ENCODE measurements at regions not wholly inside any gene's neighbourhood (a gene's known extent, or its start where the extent isn't known, plus 50 kb on each side); places are given as distances from the start of the nearest gene placed in this dataset.

- no peak overlapping the region for H3K4me3 Mint-ChIP-seq
- ATAC-seq (ENCODE audit: low read depth), result no peak
Measured at GRCh38 chr3:127420829-127421228, 133.0 kb upstream of the PRR20G start.

GRCh38 chr3:127419641-127420553 lies 132.1 kb upstream of the PRR20G start:
- ChIA-PET CTCF (no interaction called here), POLR2A (no interaction called here)
- TF ChIP-seq, protein P1, sequence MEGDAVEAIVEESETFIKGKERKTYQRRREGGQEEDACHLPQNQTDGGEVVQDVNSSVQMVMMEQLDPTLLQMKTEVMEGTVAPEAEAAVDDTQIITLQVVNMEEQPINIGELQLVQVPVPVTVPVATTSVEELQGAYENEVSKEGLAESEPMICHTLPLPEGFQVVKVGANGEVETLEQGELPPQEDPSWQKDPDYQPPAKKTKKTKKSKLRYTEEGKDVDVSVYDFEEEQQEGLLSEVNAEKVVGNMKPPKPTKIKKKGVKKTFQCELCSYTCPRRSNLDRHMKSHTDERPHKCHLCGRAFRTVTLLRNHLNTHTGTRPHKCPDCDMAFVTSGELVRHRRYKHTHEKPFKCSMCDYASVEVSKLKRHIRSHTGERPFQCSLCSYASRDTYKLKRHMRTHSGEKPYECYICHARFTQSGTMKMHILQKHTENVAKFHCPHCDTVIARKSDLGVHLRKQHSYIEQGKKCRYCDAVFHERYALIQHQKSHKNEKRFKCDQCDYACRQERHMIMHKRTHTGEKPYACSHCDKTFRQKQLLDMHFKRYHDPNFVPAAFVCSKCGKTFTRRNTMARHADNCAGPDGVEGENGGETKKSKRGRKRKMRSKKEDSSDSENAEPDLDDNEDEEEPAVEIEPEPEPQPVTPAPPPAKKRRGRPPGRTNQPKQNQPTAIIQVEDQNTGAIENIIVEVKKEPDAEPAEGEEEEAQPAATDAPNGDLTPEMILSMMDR (IDR thresholded peaks at IDR 0.05), result no peak
- intact Hi-C loops (cut with micrococcal nuclease), result no loop called here
- no peaks in the 10 kb centered on the region for H3K36me3 Mint-ChIP-seq (ENCODE audit: low read depth)
- no peaks in the 10 kb centered on the region for H3K9me3 Mint-ChIP-seq
- peaks cover 32% of the 10 kb centered on the region for H3K27me3 Mint-ChIP-seq
- no peak overlapping the region for H3K4me3 Mint-ChIP-seq
- no peaks in the 10 kb centered on the region for H3K4me1 Mint-ChIP-seq
- no peak overlapping the region for H3K27ac Mint-ChIP-seq
- ATAC-seq (ENCODE audit: low read depth) (no peak), DNase-seq (no peak)

More at GRCh38 chr3:127420829-127421228, 133.0 kb upstream of the PRR20G start:
- no peak overlapping the region for H3K27ac Mint-ChIP-seq
- no peaks in the 10 kb centered on the region for H3K4me1 Mint-ChIP-seq
- DNase-seq, result no peak
- ChIA-PET CTCF (no interaction called here), POLR2A (no interaction called here)
- peaks cover 27% of the 10 kb centered on the region for H3K27me3 Mint-ChIP-seq
- TF ChIP-seq, protein P1 (IDR thresholded peaks at IDR 0.05), result no peak
- no peaks in the 10 kb centered on the region for H3K9me3 Mint-ChIP-seq
- no peaks in the 10 kb centered on the region for H3K36me3 Mint-ChIP-seq (ENCODE audit: low read depth)
- intact Hi-C loops (cut with micrococcal nuclease), result no loop called here

GRCh38 chr3:127419182-127419581 lies 131.3 kb upstream of the PRR20G start:
- H3K4me3 Mint-ChIP-seq, result no peak overlapping the region
- peaks cover 27% of the 10 kb centered on the region for H3K27me3 Mint-ChIP-seq
- ChIA-PET POLR2A (no interaction called here), CTCF (no interaction called here)
- no peaks in the 10 kb centered on the region for H3K4me1 Mint-ChIP-seq
- no peaks in the 10 kb centered on the region for H3K36me3 Mint-ChIP-seq (ENCODE audit: low read depth)
- no peaks in the 10 kb centered on the region for H3K9me3 Mint-ChIP-seq
- ATAC-seq (ENCODE audit: low read depth), result no peak
- TF ChIP-seq, protein P1 (IDR thresholded peaks at IDR 0.05), result no peak
- intact Hi-C loops (cut with micrococcal nuclease), result no loop called here
- H3K27ac Mint-ChIP-seq, result no peak overlapping the region
- no peak for DNase-seq

GRCh38 chr3:127418560-127419147 lies 130.8 kb upstream of the PRR20G start:
- ATAC-seq (ENCODE audit: low read depth) (no peak), DNase-seq (no peak)
- Mint-ChIP-seq H3K4me1 (no peaks in the 10 kb centered on the region), H3K27ac (no peak overlapping the region), H3K27me3 (peaks cover 30% of the 10 kb centered on the region), H3K36me3 (ENCODE audit: low read depth) (no peaks in the 10 kb centered on the region), H3K4me3 (no peak overlapping the region), H3K9me3 (no peaks in the 10 kb centered on the region)
- TF ChIP-seq, protein P1 (IDR thresholded peaks at IDR 0.05), result no peak
- intact Hi-C loops (cut with micrococcal nuclease), result no loop called here
- ChIA-PET POLR2A (no interaction called here), CTCF (no interaction called here)

- POLR2A ChIA-PET, result no interaction called here
Measured at GRCh38 chr3:127417709-127418559, 130.1 kb upstream of the PRR20G start.

More at GRCh38 chr3:127417709-127418559, 130.1 kb upstream of the PRR20G start:
- Mint-ChIP-seq H3K36me3 (ENCODE audit: low read depth) (no peaks in the 10 kb centered on the region), H3K9me3 (no peaks in the 10 kb centered on the region), H3K4me3 (no peak overlapping the region), H3K27me3 (peaks cover 35% of the 10 kb centered on the region), H3K4me1 (no peaks in the 10 kb centered on the region), H3K27ac (no peak overlapping the region)
- ATAC-seq (ENCODE audit: low read depth) (no peak), DNase-seq (no peak)
- intact Hi-C loops (cut with micrococcal nuclease), result no loop called here
- TF ChIP-seq, protein P1 (IDR thresholded peaks at IDR 0.05), result no peak
- CTCF ChIA-PET, result no interaction called here

Data from activated B cell treated with CpG ODN at 0.5 μM for 24 hours (primary cell).